ES-I3 (cell line): ENCODE measurements at regions not wholly inside any gene's neighbourhood (a gene's known extent, or its start where the extent isn't known, plus 50 kb on each side); places are given as distances from the start of the nearest gene placed in this dataset.
"Not testable (repeated sequence)": the region's sequence is repeated elsewhere in the genome, so short reads cannot be mapped to it uniquely, and the experiment has no call there.

ENCODE experiments used
- H3K36me3 ChIP-seq: 2 replicates; pipeline ENCODE4 v1.6.1; 2013; ENCODE audit warnings: mild to moderate bottlenecking, low read length, control low read depth, moderate library complexity; ENCODE audit not compliant: insufficient read depth
- H3K4me1 ChIP-seq: 2 replicates; pipeline ENCODE4 v1.6.1; 2013; ENCODE audit warnings: mild to moderate bottlenecking, control low read depth, low read length; ENCODE audit not compliant: insufficient read depth
- H3K9ac ChIP-seq: 2 replicates; pipeline ENCODE4 v1.6.1; 2013; ENCODE audit warnings: low read depth, mild to moderate bottlenecking, low read length, moderate library complexity
- H3K9me3 ChIP-seq: 2 replicates; pipeline ENCODE4 v1.6.1; 2013; ENCODE audit warnings: mild to moderate bottlenecking, low read length, moderate library complexity; ENCODE audit not compliant: control insufficient read depth, insufficient read depth

GRCh38 chr14:101630056-101630965 lies 69.0 kb downstream of the DIO3 start:
- no peaks in the 10 kb centered on the region for H3K4me1 ChIP-seq
- H3K36me3 ChIP-seq: no peaks in the 10 kb centered on the region
- H3K9ac ChIP-seq: no peak overlapping the region
- H3K9me3 ChIP-seq: no peaks in the 10 kb centered on the region

GRCh38 chr14:101631199-101631598 lies 69.9 kb downstream of the DIO3 start:
- Histone ChIP-seq H3K4me1 (no peaks in the 10 kb centered on the region), H3K9me3 (no peaks in the 10 kb centered on the region), H3K9ac (no peak overlapping the region), H3K36me3 (no peaks in the 10 kb centered on the region)

GRCh38 chr14:101631970-101632369 lies 70.7 kb downstream of the DIO3 start:
- not testable (repeated sequence) for H3K9me3 ChIP-seq, H3K36me3 ChIP-seq, H3K4me1 ChIP-seq

GRCh38 chr14:101632520-101632919 lies 71.2 kb downstream of the DIO3 start:
- no peaks in the 10 kb centered on the region for H3K36me3 ChIP-seq
- no peak overlapping the region for H3K9ac ChIP-seq
- no peaks in the 10 kb centered on the region for H3K9me3 ChIP-seq
- no peaks in the 10 kb centered on the region for H3K4me1 ChIP-seq

More at GRCh38 chr14:101631970-101632369, 70.7 kb downstream of the DIO3 start:
- not testable (repeated sequence) for H3K9ac ChIP-seq

GRCh38 chr14:101633276-101633675 lies 72.0 kb downstream of the DIO3 start:
- no peak overlapping the region for H3K9ac ChIP-seq
- H3K4me1 ChIP-seq: no peaks in the 10 kb centered on the region
- H3K9me3 ChIP-seq: no peaks in the 10 kb centered on the region
- no peaks in the 10 kb centered on the region for H3K36me3 ChIP-seq

GRCh38 chr14:101634202-101634849 lies 73.0 kb downstream of the DIO3 start:
- H3K9ac ChIP-seq: no peak overlapping the region
- no peaks in the 10 kb centered on the region for H3K9me3 ChIP-seq
- no peaks in the 10 kb centered on the region for H3K36me3 ChIP-seq
- no peaks in the 10 kb centered on the region for H3K4me1 ChIP-seq

GRCh38 chr14:101634850-101635748 lies 73.8 kb downstream of the DIO3 start:
- H3K9ac ChIP-seq: no peak overlapping the region
- no peaks in the 10 kb centered on the region for H3K36me3 ChIP-seq
- H3K9me3 ChIP-seq: no peaks in the 10 kb centered on the region
- no peaks in the 10 kb centered on the region for H3K4me1 ChIP-seq

- H3K36me3 ChIP-seq: no peaks in the 10 kb centered on the region
- no peaks in the 10 kb centered on the region for H3K9me3 ChIP-seq
- H3K4me1 ChIP-seq: no peaks in the 10 kb centered on the region
- H3K9ac ChIP-seq: no peak overlapping the region
These were observed 74.7 kb downstream of the DIO3 start for GRCh38 chr14:101635749-101636560.

- no peaks in the 10 kb centered on the region for H3K9me3 ChIP-seq
- no peaks in the 10 kb centered on the region for H3K36me3 ChIP-seq
- no peaks in the 10 kb centered on the region for H3K4me1 ChIP-seq
- H3K9ac ChIP-seq: no peak overlapping the region
These were observed 78.0 kb downstream of the DIO3 start for GRCh38 chr14:101639241-101639833.

- Histone ChIP-seq H3K9ac (no peak overlapping the region), H3K4me1 (no peaks in the 10 kb centered on the region), H3K9me3 (no peaks in the 10 kb centered on the region), H3K36me3 (no peaks in the 10 kb centered on the region)
These were observed 82.4 kb downstream of the DIO3 start for GRCh38 chr14:101643651-101644050.

- Histone ChIP-seq H3K4me1 (no peaks in the 10 kb centered on the region), H3K9ac (no peak overlapping the region), H3K36me3 (no peaks in the 10 kb centered on the region), H3K9me3 (no peaks in the 10 kb centered on the region)
These were observed 92.8 kb downstream of the DIO3 start for GRCh38 chr14:101654051-101654450.

GRCh38 chr14:101657372-101657771 lies 96.1 kb downstream of the DIO3 start:
- Histone ChIP-seq H3K9me3 (no peaks in the 10 kb centered on the region), H3K4me1 (no peaks in the 10 kb centered on the region), H3K36me3 (no peaks in the 10 kb centered on the region), H3K9ac (no peak overlapping the region)

- Histone ChIP-seq H3K4me1 (no peaks in the 10 kb centered on the region), H3K36me3 (no peaks in the 10 kb centered on the region), H3K9me3 (no peaks in the 10 kb centered on the region), H3K9ac (no peak overlapping the region)
These were observed 95.9 kb upstream of the PPP2R5C start for GRCh38 chr14:101665478-101666078.
